ENCODE measurements at regions not wholly inside any gene's neighbourhood (a gene's known extent, or its start where the extent isn't known, plus 50 kb on each side); places are given as distances from the start of the nearest gene placed in this dataset.
"Not testable (repeated sequence)": the region's sequence is repeated elsewhere in the genome, so short reads cannot be mapped to it uniquely, and the experiment has no call there.

- DNase-seq (ENCODE audit: low spot score), result not testable (repeated sequence)
Observed at GRCh38 chr12:34431509-34431908, 409.2 kb downstream of the ALG10 start.
